AG10803 (cell line): ENCODE measurements at regions not wholly inside any gene's neighbourhood (a gene's known extent, or its start where the extent isn't known, plus 50 kb on each side); places are given as distances from the start of the nearest gene placed in this dataset.

ENCODE experiments used
- DNase-seq: peaks from one replicate; pipeline ENCODE4 v3.0.0; 2010; ENCODE audit warnings: low read depth
- H3K4me3 ChIP-seq: 2 replicates; pipeline ENCODE4 v1.5.1; 2011; ENCODE audit warnings: mild to moderate bottlenecking, low read length, control low read depth
- TF ChIP-seq, protein P1 (sequence below): conservative IDR thresholded peaks from 2 replicates; pipeline ENCODE4 v1.5.1; 2011; ENCODE audit warnings: mild to moderate bottlenecking, low read length, control low read depth, inconsistent platforms

DNA sequence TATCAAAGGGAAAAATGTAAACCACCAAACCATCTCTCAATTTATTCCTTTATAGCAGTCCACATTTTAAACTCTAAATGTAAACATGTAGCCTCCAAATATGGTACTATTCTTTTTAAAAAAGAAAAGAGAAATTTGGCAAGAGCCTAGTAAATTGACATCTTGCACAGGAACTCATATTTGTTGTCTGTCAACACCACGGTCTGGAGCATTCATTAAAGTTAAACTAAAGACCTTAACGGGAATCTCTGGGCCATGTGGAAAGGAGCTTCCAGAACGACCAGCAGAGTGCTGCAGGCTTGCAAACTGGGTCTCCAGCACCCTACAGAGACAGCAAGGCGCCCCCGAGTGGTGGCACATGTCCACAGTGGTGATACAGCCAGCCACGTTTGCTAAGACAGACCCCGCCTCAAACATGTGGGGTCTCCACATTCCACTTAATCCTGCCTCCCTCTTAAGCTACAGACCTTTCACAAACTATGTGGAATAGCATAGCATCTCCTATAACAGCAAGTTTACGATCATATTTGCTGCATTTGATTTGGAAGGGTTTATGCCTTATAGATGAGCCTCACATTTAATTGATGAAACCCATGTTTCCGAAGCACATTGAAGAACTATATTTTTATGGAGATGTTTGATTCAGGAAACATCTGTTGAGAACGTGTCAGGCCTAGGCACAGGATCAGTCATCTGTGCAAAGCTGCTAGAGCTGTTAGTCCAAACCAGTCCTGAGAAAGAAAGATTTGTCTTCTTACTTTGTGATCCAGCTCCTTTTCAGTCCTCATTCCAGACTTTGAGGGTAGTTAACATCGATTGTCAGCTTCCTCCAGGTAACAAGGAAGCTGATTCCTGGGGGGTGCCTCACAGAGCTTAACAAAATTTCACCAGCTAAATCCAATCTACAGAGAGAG lies 96.4 kb upstream of the BACE2 start:
- H3K4me3 ChIP-seq: no peak overlapping the region
- no peak for DNase-seq
- TF ChIP-seq, protein P1, sequence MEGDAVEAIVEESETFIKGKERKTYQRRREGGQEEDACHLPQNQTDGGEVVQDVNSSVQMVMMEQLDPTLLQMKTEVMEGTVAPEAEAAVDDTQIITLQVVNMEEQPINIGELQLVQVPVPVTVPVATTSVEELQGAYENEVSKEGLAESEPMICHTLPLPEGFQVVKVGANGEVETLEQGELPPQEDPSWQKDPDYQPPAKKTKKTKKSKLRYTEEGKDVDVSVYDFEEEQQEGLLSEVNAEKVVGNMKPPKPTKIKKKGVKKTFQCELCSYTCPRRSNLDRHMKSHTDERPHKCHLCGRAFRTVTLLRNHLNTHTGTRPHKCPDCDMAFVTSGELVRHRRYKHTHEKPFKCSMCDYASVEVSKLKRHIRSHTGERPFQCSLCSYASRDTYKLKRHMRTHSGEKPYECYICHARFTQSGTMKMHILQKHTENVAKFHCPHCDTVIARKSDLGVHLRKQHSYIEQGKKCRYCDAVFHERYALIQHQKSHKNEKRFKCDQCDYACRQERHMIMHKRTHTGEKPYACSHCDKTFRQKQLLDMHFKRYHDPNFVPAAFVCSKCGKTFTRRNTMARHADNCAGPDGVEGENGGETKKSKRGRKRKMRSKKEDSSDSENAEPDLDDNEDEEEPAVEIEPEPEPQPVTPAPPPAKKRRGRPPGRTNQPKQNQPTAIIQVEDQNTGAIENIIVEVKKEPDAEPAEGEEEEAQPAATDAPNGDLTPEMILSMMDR: no peak

DNA sequence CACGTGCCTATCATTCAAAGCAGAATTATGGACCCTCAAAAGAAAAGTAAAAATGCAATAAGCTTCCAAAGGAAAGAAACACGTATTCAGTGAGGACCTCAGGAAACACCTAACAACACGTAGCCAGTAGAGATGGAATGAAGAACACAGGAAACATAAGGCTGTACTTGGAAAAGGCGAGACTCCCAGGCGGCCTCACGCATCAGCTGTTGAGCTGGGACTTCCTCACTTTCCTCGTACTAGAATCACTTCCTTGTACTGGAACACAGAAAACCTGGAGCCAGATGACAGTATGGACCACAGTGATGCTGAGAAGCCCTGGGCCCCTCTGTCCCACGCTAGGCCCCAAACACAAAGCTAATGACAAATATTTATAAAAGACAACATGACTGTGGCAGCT lies 94.4 kb upstream of the BACE2 start:
- TF ChIP-seq, protein P1: no peak
- H3K4me3 ChIP-seq: no peak overlapping the region
- no peak for DNase-seq

DNA sequence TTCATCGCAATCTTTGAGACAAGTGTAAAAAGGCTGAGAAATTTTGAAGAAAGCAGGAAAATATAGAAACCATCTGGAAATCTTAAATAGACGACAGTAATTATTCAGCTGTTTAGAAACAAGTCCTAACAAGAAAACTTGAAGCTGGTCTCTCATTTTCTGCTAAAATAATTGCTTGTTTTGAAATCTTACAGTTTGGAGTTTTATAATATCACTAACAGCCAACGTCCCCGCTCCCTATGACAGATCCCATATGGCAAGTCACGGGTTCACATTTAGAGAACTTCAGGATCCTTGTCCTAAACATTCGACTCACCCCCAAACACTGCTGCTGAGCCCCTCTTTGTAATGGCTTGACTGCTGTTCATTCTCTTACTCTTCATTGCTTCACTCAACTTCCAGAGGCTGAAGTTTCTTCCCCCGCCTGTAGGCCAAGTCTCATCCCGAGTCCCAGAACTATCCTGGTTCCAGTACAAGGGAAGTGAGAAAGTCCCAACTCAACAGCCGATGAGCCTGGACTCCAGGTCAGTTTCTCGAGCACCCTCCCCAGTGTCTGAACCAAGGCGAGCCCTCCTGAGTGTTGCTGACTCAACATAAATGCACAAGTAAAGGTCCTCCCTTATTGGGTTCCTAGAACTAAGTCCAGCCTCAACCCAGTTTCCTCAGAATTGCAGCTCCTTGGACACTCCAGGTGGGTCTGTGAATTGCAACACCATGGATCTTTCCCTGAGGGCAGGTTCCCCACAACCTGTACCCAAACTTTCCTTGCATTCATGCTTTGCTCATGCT lies 93.4 kb upstream of the BACE2 start:
- DNase-seq: no peak
- TF ChIP-seq, protein P1: no peak
- H3K4me3 ChIP-seq: no peak overlapping the region

DNA sequence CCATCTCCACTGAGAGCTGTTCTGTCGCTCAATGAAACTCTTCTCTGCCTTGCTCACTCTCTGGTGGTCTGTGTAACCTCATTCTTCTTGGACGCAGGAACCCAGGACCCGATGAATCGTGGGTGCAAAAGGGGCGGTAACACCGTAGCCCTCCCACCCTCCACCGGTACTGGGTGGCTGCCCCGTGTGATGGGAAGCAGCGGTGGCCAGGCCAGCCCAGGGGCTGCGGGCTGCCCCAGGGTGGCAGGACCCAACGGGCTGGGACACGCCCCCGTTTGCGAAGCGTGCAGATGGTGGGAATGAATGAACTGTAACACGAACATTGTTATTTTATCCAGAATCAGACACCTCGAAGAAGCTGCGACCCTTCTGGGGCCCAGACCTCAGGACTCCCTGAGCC lies 92.3 kb upstream of the BACE2 start:
- TF ChIP-seq, protein P1: no peak

DNA sequence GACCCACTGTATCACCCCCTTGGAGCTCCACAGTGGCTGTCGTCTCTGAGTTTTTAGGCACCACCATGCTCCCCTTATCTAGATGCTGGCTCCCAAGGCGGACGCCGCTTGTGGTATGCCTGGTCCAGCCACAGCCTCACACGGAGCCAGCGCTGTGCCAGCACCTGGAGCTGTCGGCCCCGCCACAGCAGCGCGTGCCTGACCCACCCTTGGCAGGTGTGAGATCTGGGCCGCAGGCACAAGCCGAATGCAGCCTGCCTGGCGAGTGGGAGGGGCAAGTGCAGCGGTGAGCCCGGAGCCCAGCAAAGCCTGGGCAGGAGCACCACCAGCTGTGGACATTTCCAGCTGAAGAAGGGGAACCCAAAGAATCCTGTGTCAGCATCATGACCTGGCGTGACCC lies 91.9 kb upstream of the BACE2 start:
- no peak overlapping the region for H3K4me3 ChIP-seq
- TF ChIP-seq, protein P1: no peak
- no peak for DNase-seq

More for the DNA sequence above, 92.3 kb upstream of the BACE2 start:
- DNase-seq: no peak
- H3K4me3 ChIP-seq: no peak overlapping the region

DNA sequence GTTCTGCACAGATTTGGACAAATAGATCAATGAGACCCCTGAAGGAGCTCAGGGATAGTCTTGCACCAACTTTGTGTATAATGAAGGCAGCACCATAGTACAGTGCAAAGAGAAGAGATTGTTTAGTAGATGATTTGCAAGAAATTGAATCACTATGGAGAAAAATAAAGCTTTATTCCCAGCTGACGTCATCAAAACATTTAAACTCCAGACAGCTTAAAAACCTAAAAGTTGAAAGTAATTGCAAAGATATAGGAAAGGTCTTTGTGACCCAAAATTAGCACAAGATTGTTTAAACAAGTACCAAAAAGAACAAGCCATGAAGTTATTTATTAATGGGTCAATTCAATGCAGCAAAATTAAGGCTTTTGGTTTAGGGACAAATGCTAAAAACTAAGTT lies 88.8 kb upstream of the BACE2 start:
- TF ChIP-seq, protein P1: no peak
- no peak overlapping the region for H3K4me3 ChIP-seq
- DNase-seq: no peak
